ENCODE measurements at regions not wholly inside any gene's neighbourhood (a gene's known extent, or its start where the extent isn't known, plus 50 kb on each side); places are given as distances from the start of the nearest gene placed in this dataset.

DNA sequence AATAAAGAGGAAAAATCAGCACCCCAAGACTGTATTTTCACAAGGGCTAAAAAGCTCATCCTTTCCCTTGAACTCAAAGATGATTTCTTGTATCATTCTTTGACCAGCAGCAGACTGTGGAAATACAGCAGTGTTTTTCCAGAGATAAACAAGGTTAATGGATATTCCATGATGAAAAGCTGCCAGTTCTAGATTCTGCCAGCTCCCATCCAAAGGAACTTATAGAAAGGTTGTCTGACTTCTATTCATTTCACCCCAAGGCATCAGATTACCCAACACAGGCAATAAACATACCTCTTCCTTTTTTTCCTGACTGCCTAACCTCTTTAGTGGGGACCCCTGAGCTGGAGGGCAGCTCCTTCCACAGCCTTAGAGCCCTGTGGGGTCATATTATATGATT, 375.8 kb upstream of the THBS1 start:
- H3K27ac ChIP-seq (ENCODE audit: insufficient read depth, low read depth, low read length, poor library complexity, severe bottlenecking): no peak overlapping the region
- no peaks in the 10 kb centered on the region for H3K9me3 ChIP-seq (ENCODE audit: control insufficient read depth, low read length)
- no peaks in the 10 kb centered on the region for H3K36me3 ChIP-seq (ENCODE audit: control insufficient read depth, insufficient read depth, low read length)
- H3K27me3 ChIP-seq (ENCODE audit: control insufficient read depth, insufficient read depth, low read length, poor library complexity, severe bottlenecking): no peaks in the 10 kb centered on the region
- peaks cover 4% of the 10 kb centered on the region for H3K4me1 ChIP-seq (ENCODE audit: control insufficient read depth, insufficient read depth, low read length)
- H3K4me3 ChIP-seq (ENCODE audit: insufficient read depth, low read depth, low read length): no peak overlapping the region

DNA sequence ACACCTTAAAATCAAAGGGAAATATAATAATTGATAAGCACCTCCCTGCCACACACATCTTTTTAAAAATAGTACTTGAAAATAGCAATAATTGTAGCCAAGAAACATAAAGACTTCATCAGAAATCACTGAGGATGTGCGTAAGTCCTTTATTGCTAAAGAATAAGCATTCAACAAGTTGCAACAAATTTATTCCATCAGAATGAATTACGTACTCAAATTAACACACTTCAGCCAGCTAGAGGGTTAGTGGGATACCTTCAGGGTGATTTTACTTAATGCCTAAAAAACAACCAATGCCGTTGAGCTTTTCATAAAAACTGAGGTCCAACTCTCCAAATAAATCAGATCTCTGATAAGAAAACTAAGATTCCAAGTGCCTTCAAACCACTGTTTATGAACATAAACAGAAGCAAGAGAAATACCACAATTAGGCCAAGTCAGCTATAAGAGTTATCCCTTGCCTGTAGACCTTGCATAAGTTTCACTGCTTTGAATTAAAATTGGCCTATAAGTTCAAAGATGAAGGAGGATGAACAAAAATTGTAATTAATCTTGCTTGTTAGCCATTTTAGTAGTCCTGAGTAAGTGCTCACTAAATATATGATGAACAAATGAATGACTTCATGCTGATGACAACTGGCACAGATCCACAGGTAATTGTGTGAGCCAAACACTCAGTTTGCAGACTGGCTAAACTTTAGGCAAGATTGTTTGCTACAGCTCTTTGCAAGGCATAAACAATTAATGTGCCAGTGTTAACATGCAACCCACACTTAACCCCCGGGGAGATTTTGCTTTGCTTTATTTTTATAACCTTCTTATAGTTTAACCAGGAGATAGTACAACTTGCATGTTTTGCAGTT, 375.1 kb upstream of the THBS1 start:
- Histone ChIP-seq H3K9me3 (ENCODE audit: control insufficient read depth, low read length) (no peaks in the 10 kb centered on the region), H3K27me3 (ENCODE audit: control insufficient read depth, insufficient read depth, low read length, poor library complexity, severe bottlenecking) (no peaks in the 10 kb centered on the region), H3K4me1 (ENCODE audit: control insufficient read depth, insufficient read depth, low read length) (peaks cover 4% of the 10 kb centered on the region), H3K27ac (ENCODE audit: insufficient read depth, low read depth, low read length, poor library complexity, severe bottlenecking) (no peak overlapping the region), H3K36me3 (ENCODE audit: control insufficient read depth, insufficient read depth, low read length) (no peaks in the 10 kb centered on the region), H3K4me3 (ENCODE audit: insufficient read depth, low read depth, low read length) (no peak overlapping the region)
- WGBS, 2 experiments: 97 to 98% methylated on average over 4 of the region's 4 CpGs

DNA sequence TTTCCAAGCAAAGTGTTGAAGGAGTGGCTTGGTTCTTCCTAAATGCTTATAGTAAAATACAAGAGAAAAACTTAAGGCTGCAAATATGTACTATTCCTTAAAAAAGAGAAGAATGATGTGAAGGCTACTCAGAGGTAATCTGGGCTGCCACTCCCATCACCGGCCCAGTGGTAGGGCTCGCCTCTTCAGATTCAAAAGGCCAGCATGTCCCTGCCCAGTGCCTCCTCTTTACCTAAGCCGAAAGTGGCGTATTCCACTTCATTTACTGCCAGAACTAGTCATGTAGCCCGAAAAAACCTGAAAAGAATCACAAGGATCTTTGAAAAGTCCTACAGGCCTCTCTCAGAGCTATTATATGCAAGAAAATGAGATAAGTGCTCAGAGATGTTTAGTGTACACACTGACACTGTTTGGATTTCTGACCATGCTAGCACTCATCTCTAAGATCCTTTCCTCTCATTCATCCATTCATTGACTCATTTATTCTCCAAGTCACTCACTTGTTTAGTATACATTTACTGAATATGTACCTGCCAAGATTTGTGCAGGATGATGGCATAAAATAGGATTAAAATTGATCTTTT, 373.3 kb upstream of the THBS1 start:
- WGBS, 2 experiments: 90% methylated on average over 5 of the region's 5 CpGs
- Histone ChIP-seq H3K27me3 (ENCODE audit: control insufficient read depth, insufficient read depth, low read length, poor library complexity, severe bottlenecking) (no peaks in the 10 kb centered on the region), H3K4me3 (ENCODE audit: insufficient read depth, low read depth, low read length) (no peak overlapping the region), H3K9me3 (ENCODE audit: control insufficient read depth, low read length) (no peaks in the 10 kb centered on the region), H3K27ac (ENCODE audit: insufficient read depth, low read depth, low read length, poor library complexity, severe bottlenecking) (no peak overlapping the region), H3K36me3 (ENCODE audit: control insufficient read depth, insufficient read depth, low read length) (no peaks in the 10 kb centered on the region), H3K4me1 (ENCODE audit: control insufficient read depth, insufficient read depth, low read length) (no peaks in the 10 kb centered on the region)

DNA sequence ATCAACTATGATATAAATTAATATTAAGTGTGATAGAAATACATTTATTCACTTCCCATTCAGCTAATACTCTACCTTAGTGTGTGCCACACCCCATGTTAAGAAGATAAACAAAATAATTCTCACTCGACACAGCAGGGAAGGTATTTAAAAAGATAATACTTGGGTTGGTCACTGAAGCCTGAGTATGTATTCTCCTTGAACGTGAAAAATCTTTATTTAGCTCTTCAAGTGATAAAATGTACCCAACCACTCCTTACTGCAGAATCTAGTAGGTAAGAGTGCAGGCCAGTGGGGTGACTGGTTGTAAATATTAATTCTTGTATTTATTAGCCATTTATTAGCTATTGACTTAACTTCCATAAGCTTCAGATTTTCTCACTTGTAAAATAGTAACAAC, 372.7 kb upstream of the THBS1 start:
- 83 to 89% methylated on average over 1 to 2 of the region's 2 CpGs for WGBS, 2 experiments
- H3K36me3 ChIP-seq (ENCODE audit: control insufficient read depth, insufficient read depth, low read length): no peaks in the 10 kb centered on the region
- H3K9me3 ChIP-seq (ENCODE audit: control insufficient read depth, low read length): no peaks in the 10 kb centered on the region
- H3K4me1 ChIP-seq (ENCODE audit: control insufficient read depth, insufficient read depth, low read length): peaks cover 3% of the 10 kb centered on the region
- H3K4me3 ChIP-seq (ENCODE audit: insufficient read depth, low read depth, low read length): no peak overlapping the region
- no peak overlapping the region for H3K27ac ChIP-seq (ENCODE audit: insufficient read depth, low read depth, low read length, poor library complexity, severe bottlenecking)
- no peaks in the 10 kb centered on the region for H3K27me3 ChIP-seq (ENCODE audit: control insufficient read depth, insufficient read depth, low read length, poor library complexity, severe bottlenecking)

DNA sequence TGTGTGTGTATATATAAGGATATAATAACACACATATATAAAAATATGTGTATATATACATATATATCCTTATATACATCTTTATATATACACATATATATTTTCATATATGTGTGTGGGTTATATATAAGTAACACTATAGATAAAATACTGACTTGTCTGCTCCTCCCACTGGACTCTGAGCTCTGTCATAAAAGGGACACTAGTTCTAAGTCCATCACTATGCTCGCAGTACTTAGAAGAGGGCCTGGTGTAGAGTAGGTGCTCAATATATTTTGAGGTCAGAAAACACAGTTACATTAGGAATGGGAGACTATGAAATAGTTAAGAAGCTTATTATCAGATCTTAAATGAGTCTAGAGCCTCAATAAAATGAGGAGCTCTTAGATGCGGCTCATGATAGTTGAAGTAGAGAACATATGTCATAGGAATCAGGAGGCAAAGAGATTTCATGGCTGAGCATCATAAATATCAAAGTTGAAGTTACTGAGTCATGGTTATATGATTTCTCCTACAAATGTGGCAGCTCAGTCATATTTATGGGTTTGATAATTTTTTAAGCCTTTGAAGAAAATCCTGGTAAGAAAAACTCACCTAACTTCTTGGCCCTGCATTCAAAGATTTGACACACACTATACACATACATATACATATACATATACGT, 371.2 kb upstream of the THBS1 start:
- Histone ChIP-seq H3K9me3 (ENCODE audit: control insufficient read depth, low read length) (no peaks in the 10 kb centered on the region), H3K27ac (ENCODE audit: insufficient read depth, low read depth, low read length, poor library complexity, severe bottlenecking) (no peak overlapping the region), H3K36me3 (ENCODE audit: control insufficient read depth, insufficient read depth, low read length) (no peaks in the 10 kb centered on the region), H3K4me3 (ENCODE audit: insufficient read depth, low read depth, low read length) (no peak overlapping the region), H3K27me3 (ENCODE audit: control insufficient read depth, insufficient read depth, low read length, poor library complexity, severe bottlenecking) (no peaks in the 10 kb centered on the region), H3K4me1 (ENCODE audit: control insufficient read depth, insufficient read depth, low read length) (peaks cover 3% of the 10 kb centered on the region)
- WGBS, 2 experiments: 91 to 100% methylated on average over 3 of the region's 3 CpGs

DNA sequence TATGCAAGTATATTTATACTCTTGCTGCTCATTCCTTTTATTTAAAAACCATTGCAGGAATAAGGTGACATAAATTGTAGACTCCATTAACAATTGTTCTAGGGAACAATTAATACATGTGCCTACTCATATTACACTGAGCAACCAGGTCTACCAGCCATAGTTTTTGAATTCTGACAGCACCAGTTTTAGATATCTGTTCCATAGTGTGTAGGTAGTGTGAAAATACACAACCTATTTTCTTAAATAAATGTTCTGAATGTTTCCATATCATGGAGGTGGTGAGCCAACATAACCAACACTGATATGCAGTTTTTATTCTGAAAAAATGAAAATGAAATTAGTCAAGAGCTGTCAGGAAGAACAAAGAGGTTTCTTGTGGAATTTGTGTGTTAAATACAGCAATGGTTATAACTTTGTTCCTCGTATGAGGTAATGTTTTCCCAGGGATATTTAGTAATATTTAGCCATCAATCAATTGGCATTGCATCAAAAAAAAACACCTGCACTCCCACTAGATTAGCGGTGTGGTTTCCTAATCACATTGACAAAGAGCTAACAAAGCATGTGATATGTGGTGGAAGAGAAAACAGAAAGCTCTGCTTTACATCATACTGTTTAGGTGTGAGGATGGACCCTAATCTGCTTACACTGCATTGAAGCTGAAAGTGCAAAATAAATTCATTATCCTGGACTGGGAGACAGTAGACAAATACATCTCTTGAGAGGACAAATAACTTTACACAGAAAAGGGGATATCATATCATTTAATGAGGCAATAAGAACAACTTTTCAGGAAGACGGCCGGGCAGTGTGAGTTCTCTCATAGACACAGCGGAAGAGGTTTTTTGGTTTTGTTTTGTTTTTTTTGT, 369.5 kb upstream of the THBS1 start:
- H3K4me1 ChIP-seq (ENCODE audit: control insufficient read depth, insufficient read depth, low read length): peaks cover 3% of the 10 kb centered on the region
- H3K4me3 ChIP-seq (ENCODE audit: insufficient read depth, low read depth, low read length): no peak overlapping the region
- WGBS, 2 experiments: 95 to 100% methylated on average over 3 to 5 of the region's 5 CpGs
- H3K27me3 ChIP-seq (ENCODE audit: control insufficient read depth, insufficient read depth, low read length, poor library complexity, severe bottlenecking): no peaks in the 10 kb centered on the region
- no peaks in the 10 kb centered on the region for H3K36me3 ChIP-seq (ENCODE audit: control insufficient read depth, insufficient read depth, low read length)
- no peaks in the 10 kb centered on the region for H3K9me3 ChIP-seq (ENCODE audit: control insufficient read depth, low read length)
- H3K27ac ChIP-seq (ENCODE audit: insufficient read depth, low read depth, low read length, poor library complexity, severe bottlenecking): no peak overlapping the region

DNA sequence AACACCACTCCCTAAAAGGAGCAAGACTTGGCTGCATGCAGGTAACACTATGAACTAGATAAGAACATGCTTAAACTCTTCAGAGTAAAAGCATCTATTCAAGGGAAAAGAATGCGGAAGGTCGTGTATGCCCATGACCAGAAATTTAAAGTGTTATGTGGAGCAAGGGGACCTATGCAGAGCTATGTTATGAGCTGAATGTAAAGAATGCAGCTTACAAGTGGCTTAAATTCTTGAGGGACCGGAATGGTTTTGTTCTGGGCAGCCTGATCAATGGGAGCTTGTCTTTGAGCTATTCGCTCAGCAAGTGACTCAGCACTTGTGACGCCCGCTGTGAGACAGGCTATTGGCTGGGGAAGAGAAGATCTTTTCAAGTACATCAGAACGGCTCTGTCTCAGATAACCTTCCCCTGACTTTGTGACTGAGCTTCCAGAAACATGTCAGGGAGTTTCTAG, 367.5 kb upstream of the THBS1 start:
- Histone ChIP-seq H3K9me3 (ENCODE audit: control insufficient read depth, low read length) (no peaks in the 10 kb centered on the region), H3K27ac (ENCODE audit: insufficient read depth, low read depth, low read length, poor library complexity, severe bottlenecking) (peak overlapping the region; percentile 91), H3K27me3 (ENCODE audit: control insufficient read depth, insufficient read depth, low read length, poor library complexity, severe bottlenecking) (no peaks in the 10 kb centered on the region), H3K36me3 (ENCODE audit: control insufficient read depth, insufficient read depth, low read length) (no peaks in the 10 kb centered on the region), H3K4me1 (ENCODE audit: control insufficient read depth, insufficient read depth, low read length) (peaks cover 3% of the 10 kb centered on the region), H3K4me3 (ENCODE audit: insufficient read depth, low read depth, low read length) (no peak overlapping the region)
- 9 to 11% methylated on average over 7 of the region's 7 CpGs for WGBS, 2 experiments

DNA sequence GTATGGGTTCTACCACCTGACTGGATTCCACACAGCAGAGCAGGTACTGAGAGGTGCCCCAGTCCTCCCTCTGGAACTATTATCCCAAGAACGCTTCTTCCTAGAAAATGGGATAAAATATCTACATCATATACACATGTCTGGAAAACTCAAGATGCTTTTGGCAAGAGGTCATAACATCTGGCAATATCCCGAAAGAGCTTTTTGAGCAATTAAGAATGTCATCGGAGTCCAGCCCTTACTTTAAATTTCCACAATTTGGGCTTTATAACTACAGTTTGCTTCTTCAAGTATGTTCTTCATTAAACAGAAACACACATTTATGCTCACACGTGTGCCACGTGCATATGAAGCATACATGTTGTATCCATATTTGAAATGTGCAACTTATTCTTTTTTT, 365.9 kb upstream of the THBS1 start:
- no peaks in the 10 kb centered on the region for H3K27me3 ChIP-seq (ENCODE audit: control insufficient read depth, insufficient read depth, low read length, poor library complexity, severe bottlenecking)
- no peaks in the 10 kb centered on the region for H3K9me3 ChIP-seq (ENCODE audit: control insufficient read depth, low read length)
- H3K4me3 ChIP-seq (ENCODE audit: insufficient read depth, low read depth, low read length): no peak overlapping the region
- WGBS, 2 experiments: 94 to 98% methylated on average over 3 to 4 of the region's 5 CpGs
- H3K4me1 ChIP-seq (ENCODE audit: control insufficient read depth, insufficient read depth, low read length): peaks cover 3% of the 10 kb centered on the region
- H3K27ac ChIP-seq (ENCODE audit: insufficient read depth, low read depth, low read length, poor library complexity, severe bottlenecking): no peak overlapping the region
- no peaks in the 10 kb centered on the region for H3K36me3 ChIP-seq (ENCODE audit: control insufficient read depth, insufficient read depth, low read length)

DNA sequence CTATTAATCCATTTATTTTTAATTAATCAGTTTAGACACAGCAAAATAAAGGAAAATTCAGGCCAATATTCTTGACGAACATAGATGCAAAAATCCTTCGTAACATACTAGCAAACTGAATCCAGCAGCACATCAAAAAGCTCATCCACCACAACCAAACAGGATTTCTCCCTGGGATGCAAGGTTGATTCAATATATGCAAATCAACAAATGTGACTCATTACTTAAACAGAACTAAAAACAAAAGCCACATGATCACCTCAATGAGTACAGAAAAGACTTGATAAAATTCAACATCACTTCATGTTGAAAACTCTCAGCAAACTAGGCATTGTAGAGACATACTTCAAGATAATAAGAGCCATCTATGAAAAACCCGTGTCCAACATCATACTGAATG, 364.1 kb upstream of the THBS1 start:
- Histone ChIP-seq H3K27ac (ENCODE audit: insufficient read depth, low read depth, low read length, poor library complexity, severe bottlenecking) (no peak overlapping the region), H3K4me1 (ENCODE audit: control insufficient read depth, insufficient read depth, low read length) (peaks cover 3% of the 10 kb centered on the region), H3K27me3 (ENCODE audit: control insufficient read depth, insufficient read depth, low read length, poor library complexity, severe bottlenecking) (no peaks in the 10 kb centered on the region), H3K36me3 (ENCODE audit: control insufficient read depth, insufficient read depth, low read length) (no peaks in the 10 kb centered on the region), H3K9me3 (ENCODE audit: control insufficient read depth, low read length) (no peaks in the 10 kb centered on the region), H3K4me3 (ENCODE audit: insufficient read depth, low read depth, low read length) (no peak overlapping the region)
- 85 to 92% methylated on average over 3 of the region's 3 CpGs for WGBS, 2 experiments
